GM21825 (cell line): ENCODE measurements at regions not wholly inside any gene's neighbourhood (a gene's known extent, or its start where the extent isn't known, plus 50 kb on each side); places are given as distances from the start of the nearest gene placed in this dataset.

ENCODE experiments used
- ATAC-seq: cut with Tn5 transposase; IDR thresholded peaks from one replicate; pipeline ENCODE4 v1.9.1; 2021; ENCODE audit warnings: mild to moderate bottlenecking, moderate library complexity; ENCODE audit not compliant: unreplicated experiment

- ATAC-seq = no peak
These were observed 334.5 kb upstream of the UMPS start for GRCh38 chr3:124395584-124396338.

- no peak for ATAC-seq
These were observed 333.8 kb upstream of the UMPS start for GRCh38 chr3:124396339-124396950.

GRCh38 chr3:124397088-124397487 is 333.2 kb upstream of the UMPS start:
- ATAC-seq = no peak

- ATAC-seq = no peak
These were observed 331.7 kb upstream of the UMPS start for GRCh38 chr3:124398594-124398993.

GRCh38 chr3:124401843-124402242 is 328.4 kb upstream of the UMPS start:
- no peak for ATAC-seq

GRCh38 chr3:124402791-124403190 is 327.5 kb upstream of the UMPS start:
- no peak for ATAC-seq

GRCh38 chr3:124404621-124405020 is 325.6 kb upstream of the UMPS start:
- no peak for ATAC-seq

GRCh38 chr3:124407260-124407659 is 323.0 kb upstream of the UMPS start:
- ATAC-seq = no peak

GRCh38 chr3:124409650-124410275 is 320.5 kb upstream of the UMPS start:
- no peak for ATAC-seq

GRCh38 chr3:124410471-124410870 is 319.8 kb upstream of the UMPS start:
- ATAC-seq = no peak

- no peak for ATAC-seq
These were observed 318.5 kb upstream of the UMPS start for GRCh38 chr3:124411728-124412127.

- ATAC-seq = no peak
These were observed 317.6 kb upstream of the UMPS start for GRCh38 chr3:124412644-124413043.

- ATAC-seq = no peak
These were observed 316.9 kb upstream of the UMPS start for GRCh38 chr3:124413393-124413792.

GRCh38 chr3:124413989-124414598 is 316.2 kb upstream of the UMPS start:
- no peak for ATAC-seq

- no peak for ATAC-seq
These were observed 314.7 kb upstream of the UMPS start for GRCh38 chr3:124415446-124415960.

- no peak for ATAC-seq
These were observed 310.9 kb upstream of the UMPS start for GRCh38 chr3:124419303-124419702.

GRCh38 chr3:124420392-124420791 is 309.9 kb upstream of the UMPS start:
- no peak for ATAC-seq

- no peak for ATAC-seq
These were observed 307.4 kb upstream of the UMPS start for GRCh38 chr3:124422805-124423204.

- ATAC-seq = no peak
These were observed 305.9 kb upstream of the UMPS start for GRCh38 chr3:124424396-124424795.

- no peak for ATAC-seq
These were observed 304.3 kb upstream of the UMPS start for GRCh38 chr3:124425972-124426371.

GRCh38 chr3:124428372-124429128 is 301.7 kb upstream of the UMPS start:
- ATAC-seq = no peak
